GM12801 (cell line): ENCODE measurements at regions not wholly inside any gene's neighbourhood (a gene's known extent, or its start where the extent isn't known, plus 50 kb on each side); places are given as distances from the start of the nearest gene placed in this dataset.

Experiments
- TF ChIP-seq, protein P1 (sequence below): IDR thresholded peaks from one replicate; pipeline ENCODE4 v1.5.1; 2011; ENCODE audit warnings: control low read depth; ENCODE audit not compliant: insufficient read length; ENCODE audit errors: extremely low read depth

DNA sequence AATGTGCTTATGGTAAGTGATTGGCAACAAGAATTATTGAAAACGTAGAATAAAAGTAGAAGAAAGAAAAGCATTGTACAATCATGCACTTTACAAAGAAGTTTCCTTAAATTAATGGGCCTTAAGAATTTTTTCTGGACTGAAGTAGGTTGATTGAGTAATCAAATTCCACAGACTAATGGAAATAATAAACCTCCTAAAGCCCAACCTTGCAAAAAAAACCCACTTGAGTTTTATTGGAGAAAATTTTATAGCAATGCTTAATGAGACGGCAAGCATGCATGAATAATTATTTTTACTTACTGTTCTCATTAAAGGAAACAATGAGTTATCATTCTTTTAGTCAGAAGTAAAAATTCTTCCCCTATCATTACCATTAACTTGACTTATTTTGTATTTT lies 676.1 kb upstream of the C9orf72 start:
- TF ChIP-seq, protein P1, sequence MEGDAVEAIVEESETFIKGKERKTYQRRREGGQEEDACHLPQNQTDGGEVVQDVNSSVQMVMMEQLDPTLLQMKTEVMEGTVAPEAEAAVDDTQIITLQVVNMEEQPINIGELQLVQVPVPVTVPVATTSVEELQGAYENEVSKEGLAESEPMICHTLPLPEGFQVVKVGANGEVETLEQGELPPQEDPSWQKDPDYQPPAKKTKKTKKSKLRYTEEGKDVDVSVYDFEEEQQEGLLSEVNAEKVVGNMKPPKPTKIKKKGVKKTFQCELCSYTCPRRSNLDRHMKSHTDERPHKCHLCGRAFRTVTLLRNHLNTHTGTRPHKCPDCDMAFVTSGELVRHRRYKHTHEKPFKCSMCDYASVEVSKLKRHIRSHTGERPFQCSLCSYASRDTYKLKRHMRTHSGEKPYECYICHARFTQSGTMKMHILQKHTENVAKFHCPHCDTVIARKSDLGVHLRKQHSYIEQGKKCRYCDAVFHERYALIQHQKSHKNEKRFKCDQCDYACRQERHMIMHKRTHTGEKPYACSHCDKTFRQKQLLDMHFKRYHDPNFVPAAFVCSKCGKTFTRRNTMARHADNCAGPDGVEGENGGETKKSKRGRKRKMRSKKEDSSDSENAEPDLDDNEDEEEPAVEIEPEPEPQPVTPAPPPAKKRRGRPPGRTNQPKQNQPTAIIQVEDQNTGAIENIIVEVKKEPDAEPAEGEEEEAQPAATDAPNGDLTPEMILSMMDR: no peak

DNA sequence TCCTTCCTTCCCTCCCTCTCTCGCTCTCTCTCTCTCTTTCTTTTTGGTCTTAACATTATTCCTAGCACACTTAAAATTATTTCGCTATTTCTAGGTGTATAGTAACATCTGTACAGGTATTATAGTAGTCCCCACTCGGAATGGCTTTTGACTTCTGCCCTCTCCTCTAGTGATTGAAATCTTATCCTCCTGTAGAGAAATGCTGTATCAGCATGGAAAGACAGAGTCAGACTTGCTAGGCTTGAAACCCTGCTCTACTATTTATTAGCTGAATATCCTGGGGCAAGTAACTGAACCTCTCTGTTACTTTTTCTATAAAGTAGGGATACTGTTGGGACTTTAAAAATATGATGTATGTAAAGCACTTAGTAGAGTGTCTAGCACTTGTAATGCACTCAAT lies 681.9 kb upstream of the C9orf72 start:
- TF ChIP-seq, protein P1: no peak

DNA sequence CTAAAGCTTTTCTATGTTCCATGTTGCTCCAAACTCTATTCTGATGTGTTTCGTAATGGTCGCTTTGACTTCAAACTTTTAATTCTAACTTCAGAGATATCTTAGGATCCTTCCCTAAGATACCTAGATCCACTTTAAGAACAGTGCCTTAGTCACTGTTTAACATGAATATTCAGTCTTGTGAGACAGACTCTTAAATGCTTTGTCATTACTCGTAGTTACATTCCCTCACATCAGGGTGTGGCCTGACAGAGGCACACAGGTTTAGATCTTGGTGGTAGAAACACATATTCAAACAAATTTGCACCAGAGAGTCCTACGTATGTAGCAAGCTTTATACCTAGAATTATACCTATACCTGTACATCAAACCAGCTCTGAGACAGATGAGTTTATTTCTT lies 687.0 kb upstream of the C9orf72 start:
- TF ChIP-seq, protein P1: no peak

DNA sequence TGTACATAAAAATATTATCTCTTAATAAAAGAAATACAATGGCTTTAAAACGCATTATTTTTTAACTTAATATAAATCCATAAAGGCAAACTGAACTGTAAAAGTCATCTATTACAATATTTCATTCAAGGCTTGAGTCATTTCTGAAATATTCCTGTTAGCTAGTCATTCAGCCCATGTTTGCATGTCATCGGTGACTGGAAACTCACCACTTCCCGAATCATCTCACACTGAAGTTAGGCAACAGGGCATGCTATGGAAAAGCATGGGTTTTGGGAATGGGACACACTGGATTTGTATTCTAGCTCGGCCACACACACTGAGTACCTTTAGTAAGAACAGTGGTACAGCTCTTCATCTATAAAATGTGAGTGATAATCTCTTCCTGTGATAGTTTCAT lies 691.1 kb upstream of the C9orf72 start:
- TF ChIP-seq, protein P1: no peak

DNA sequence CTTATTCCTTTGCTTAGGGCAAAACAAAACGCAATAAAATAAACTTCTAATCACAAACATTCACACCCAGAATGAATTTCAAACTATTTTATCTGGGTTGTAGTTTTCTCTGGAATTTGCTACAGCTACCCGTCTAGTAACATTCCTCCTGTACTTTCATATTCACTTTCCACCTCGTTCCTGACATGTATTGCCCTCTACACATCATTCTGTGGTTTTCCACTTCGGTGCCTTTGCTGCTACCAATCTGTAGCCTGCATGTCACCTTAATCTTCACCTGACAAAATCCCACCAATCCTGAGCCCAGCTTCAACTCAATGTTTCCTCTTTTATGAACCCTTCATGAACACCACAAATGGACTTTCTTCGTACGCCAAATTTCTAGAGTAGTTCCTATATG lies 694.1 kb upstream of the C9orf72 start:
- TF ChIP-seq, protein P1: no peak

DNA sequence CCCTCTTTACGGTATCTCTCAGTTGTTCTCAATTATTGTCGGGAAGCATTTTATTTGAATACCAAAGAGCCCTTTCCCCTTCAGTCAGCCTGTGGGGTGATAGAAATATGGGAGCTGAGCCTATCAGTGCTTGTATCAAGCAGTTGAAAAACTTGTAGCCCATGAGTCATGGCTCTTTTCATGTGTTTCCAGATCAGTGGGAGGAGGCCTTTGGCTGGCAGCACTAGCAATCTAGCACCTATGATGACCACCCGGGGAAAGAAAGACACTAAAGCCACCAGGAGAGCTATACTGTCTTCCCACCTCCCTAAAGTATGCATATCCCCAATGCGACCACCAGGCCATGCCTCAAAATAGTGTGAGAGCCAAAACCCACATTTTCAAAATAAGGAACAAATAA lies 696.9 kb upstream of the C9orf72 start:
- TF ChIP-seq, protein P1: no peak

DNA sequence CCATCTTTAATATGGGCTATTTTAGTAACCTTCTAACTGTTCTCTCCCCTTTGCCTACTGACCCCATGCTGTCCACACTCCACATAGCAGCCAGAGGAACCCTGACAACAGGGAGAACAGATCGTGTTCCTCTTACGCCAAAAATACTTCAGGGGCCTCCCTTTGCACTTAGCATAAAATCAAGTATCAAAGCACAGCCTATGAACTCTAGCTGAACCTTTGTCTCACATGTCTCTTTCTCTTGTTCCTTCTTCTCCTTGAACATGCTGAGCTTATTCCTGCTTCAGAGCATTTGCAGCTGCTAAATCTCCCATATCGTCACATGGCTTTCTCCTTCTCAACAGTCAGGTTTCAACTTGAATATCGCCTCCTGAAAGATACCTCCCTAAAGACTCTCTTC lies 698.8 kb upstream of the C9orf72 start:
- TF ChIP-seq, protein P1: no peak

DNA sequence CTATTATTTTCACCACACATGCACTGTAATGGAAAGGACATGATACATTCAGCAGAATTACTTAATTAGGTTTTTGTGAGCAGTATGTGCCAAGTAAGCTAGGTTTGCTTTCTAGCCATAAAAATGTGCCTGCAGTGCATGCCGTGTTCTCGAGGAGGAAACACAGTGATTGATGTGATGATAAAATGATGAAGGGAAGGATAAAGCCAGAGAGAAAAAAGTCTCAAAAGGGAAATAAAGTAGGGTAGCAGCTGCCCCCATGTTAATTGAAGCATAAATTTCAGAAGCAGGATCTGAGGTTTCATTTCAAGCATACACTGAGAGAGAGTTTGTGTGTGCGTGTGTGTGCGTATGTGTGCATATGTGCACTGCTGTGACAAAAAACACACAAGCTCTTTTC lies 714.2 kb upstream of the C9orf72 start:
- TF ChIP-seq, protein P1: no peak
